SU-DHL-6 (cell line): ENCODE measurements at regions not wholly inside any gene's neighbourhood (a gene's known extent, or its start where the extent isn't known, plus 50 kb on each side); places are given as distances from the start of the nearest gene placed in this dataset.

Source experiments
- CTCF ChIP-seq: fragments of 200-600 bp; sonication (generic); IDR thresholded peaks from one replicate; pipeline ENCODE4 v1.5.1; 2017; ENCODE audit warnings: antibody characterized with exemption, mild to moderate bottlenecking, low read length, moderate library complexity; ENCODE audit not compliant: insufficient read depth, poor library complexity, severe bottlenecking
- EZH2phosphoT487 ChIP-seq: fragments of 200-600 bp; sonication (generic), shearing (Covaris generic); conservative IDR thresholded peaks from 2 replicates; pipeline ENCODE4 v1.6.1; 2018; ENCODE audit warnings: mild to moderate bottlenecking, antibody characterized with exemption, low read length, moderate library complexity, mixed read lengths

DNA sequence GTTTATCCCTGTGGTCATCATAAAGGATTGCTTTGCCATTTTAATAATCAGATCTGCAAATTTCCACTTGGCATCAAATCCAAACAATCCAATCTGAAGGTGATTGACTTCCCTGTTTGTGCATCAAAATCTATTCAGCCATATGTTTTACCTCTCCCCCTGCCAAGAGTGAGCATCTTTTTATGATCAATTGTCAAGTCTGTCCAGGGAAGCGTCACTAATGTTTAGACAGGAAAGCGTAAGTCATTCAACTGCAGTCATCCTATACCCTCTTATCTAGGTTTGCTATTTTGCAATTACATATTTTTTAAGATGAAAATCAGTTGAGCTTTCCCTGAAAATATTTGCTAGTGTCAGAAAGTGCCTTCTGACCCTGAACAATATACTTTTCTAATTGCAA, 1224.1 kb upstream of the SEL1L start:
- no peak for TF ChIP-seq CTCF
- TF ChIP-seq EZH2phosphoT487, result no peak
